ENCODE measurements at regions not wholly inside any gene's neighbourhood (a gene's known extent, or its start where the extent isn't known, plus 50 kb on each side); places are given as distances from the start of the nearest gene placed in this dataset.

DNA sequence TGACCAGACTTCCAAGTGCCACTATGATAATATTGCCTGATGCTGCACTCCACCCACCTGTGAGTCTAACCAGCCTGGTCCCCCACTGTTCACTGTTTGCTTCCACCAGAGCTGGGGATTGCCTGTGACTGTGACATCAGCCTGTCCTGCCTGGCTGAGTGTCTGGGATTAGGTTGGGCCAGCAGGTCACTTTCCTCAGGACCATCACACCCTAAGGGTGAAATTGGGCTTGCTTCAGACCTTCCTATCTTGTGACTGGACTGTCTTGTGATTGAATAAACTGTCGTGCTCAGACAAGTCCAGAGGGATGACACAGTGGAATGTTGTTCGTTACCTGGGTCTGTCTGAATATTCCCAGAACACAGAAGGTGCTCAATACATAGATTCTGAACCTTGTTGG lies 87.4 kb upstream of the HK2 start:
- peaks cover 10% of the 10 kb centered on the region for H3K27me3 Mint-ChIP-seq (ENCODE audit: low read depth)
- H3K27ac Mint-ChIP-seq, result no peak overlapping the region
- no peaks in the 10 kb centered on the region for H3K9me3 Mint-ChIP-seq
- H3K4me3 Mint-ChIP-seq, result no peak overlapping the region
- H3K4me1 Mint-ChIP-seq (ENCODE audit: low read depth), result no peaks in the 10 kb centered on the region
- no peak for DNase-seq (ENCODE audit: low spot score)
- no peaks in the 10 kb centered on the region for H3K36me3 Mint-ChIP-seq (ENCODE audit: low read depth)

DNA sequence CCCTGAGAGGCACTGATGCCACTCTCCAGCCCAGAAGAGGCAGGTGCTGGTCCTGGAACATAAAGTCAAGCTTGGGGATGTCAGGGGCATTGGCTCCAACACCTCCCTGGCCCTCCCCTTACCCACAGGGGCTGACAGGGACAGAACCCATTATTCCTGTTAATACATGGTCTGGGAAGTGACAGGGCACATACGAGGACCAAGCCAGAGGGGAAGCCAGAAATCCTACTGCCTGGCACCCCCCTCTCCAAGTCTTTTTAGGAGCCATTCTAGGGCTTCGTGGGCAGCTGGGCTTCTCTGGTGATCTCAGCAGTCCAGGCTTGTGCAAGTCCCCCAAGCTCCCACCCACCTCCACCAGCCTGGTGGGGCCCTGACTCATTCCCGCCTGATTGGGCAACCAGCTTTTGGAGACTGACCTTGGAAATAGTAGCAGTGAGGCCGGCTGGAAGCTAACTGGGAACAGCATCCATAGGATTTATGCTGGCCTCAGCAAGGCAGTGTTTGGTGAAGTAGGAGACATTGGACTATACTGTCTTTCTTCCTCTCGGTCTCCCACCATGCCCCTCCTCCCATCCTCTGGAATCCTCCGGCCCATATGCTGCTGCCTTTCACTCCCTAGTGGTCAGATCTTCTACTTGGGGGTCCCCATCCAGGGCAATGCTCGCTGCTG lies 86.4 kb upstream of the HK2 start:
- peaks cover 15% of the 10 kb centered on the region for H3K27me3 Mint-ChIP-seq (ENCODE audit: low read depth)
- H3K36me3 Mint-ChIP-seq (ENCODE audit: low read depth), result no peaks in the 10 kb centered on the region
- no peaks in the 10 kb centered on the region for H3K9me3 Mint-ChIP-seq
- H3K4me3 Mint-ChIP-seq, result no peak overlapping the region
- H3K27ac Mint-ChIP-seq, result no peak overlapping the region
- DNase-seq (ENCODE audit: low spot score), result no peak
- H3K4me1 Mint-ChIP-seq (ENCODE audit: low read depth), result no peaks in the 10 kb centered on the region

DNA sequence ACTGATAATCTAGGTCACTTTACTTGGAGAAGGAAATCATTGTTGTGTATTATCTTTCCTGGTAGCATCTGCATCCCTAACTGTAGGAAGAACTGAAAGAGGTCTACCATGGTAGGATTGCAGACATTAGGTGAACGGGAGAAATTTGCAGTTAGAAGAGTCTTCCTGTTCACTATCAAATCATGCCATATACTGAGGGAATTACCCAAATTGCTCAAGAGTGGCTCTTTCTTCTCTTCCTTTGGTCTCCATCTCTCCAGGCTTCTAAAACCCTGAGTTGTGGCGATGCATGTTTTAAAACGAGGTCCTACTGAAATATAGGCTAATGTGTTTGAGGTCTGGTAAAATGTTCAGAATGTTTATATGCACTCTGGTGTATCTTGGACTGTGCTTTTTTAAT lies 85.3 kb upstream of the HK2 start:
- peaks cover 18% of the 10 kb centered on the region for H3K27me3 Mint-ChIP-seq (ENCODE audit: low read depth)
- no peak for DNase-seq (ENCODE audit: low spot score)
- H3K36me3 Mint-ChIP-seq (ENCODE audit: low read depth), result no peaks in the 10 kb centered on the region
- no peak overlapping the region for H3K27ac Mint-ChIP-seq
- no peaks in the 10 kb centered on the region for H3K9me3 Mint-ChIP-seq
- H3K4me3 Mint-ChIP-seq, result no peak overlapping the region
- no peaks in the 10 kb centered on the region for H3K4me1 Mint-ChIP-seq (ENCODE audit: low read depth)

DNA sequence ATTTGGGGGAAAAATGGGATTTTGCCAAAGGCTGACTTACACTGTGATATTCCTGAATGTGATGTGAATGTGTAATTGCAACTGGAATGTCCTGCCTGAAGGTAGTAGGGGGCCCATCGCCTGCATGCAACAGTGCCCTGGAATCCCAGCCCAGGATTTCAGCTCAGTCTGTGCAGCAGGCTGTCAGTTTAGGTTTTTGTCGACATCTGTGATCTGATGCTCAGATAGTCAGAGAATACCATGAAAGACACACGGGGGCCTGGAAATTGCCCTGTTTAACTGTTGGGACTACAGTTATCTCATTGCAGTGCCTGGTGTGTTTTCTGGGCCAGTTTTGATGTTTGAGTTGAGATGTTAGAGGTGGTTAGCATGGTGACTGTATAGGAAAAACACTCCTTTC lies 84.5 kb upstream of the HK2 start:
- H3K4me1 Mint-ChIP-seq (ENCODE audit: low read depth), result no peaks in the 10 kb centered on the region
- H3K36me3 Mint-ChIP-seq (ENCODE audit: low read depth), result no peaks in the 10 kb centered on the region
- H3K27ac Mint-ChIP-seq, result no peak overlapping the region
- peaks cover 18% of the 10 kb centered on the region for H3K27me3 Mint-ChIP-seq (ENCODE audit: low read depth)
- DNase-seq (ENCODE audit: low spot score), result no peak
- no peak overlapping the region for H3K4me3 Mint-ChIP-seq
- no peaks in the 10 kb centered on the region for H3K9me3 Mint-ChIP-seq

DNA sequence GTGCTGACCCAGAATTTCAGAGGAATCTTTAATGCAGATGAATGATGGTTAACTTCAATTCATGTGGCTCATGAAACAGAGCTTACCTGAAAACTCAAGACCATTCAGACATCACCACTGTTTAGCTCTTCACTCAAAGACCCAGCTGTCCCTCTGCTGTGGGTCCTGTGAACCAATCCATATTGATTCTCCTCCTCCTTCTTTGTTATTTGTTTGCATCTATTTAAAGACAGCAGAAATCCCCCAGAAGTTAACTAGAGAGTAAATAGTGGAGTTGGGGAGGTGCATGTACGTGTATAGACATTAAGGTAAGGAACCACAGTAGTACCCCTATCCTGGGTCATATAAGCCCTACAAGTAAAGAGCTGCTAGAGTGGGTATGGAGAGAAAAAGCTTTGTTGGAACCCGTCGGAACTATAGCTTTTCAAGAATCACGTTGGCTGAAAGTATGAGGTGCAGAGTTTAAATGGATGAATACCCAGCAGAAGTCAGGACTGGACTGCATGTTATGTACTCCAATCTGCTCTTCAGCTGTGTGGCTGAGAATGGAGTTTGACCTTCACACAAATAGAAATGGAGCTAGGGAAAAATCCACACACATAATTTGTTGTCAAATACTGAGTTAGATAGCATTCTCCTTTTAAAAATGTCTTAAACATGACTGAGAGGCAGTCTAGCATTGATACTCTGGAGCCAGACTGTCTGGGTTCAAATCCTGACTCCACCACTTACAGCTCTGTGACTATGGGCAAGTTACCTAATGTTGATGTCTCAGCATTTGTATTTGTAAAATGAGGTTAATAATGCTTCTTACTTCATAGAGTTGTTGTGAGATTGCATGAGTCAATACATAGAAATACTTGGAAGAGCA lies 81.7 kb upstream of the HK2 start:
- H3K36me3 Mint-ChIP-seq (ENCODE audit: low read depth), result no peaks in the 10 kb centered on the region
- H3K27me3 Mint-ChIP-seq (ENCODE audit: low read depth), result peaks cover 18% of the 10 kb centered on the region
- no peak overlapping the region for H3K27ac Mint-ChIP-seq
- DNase-seq (ENCODE audit: low spot score), result no peak
- H3K4me3 Mint-ChIP-seq, result no peak overlapping the region
- H3K9me3 Mint-ChIP-seq, result peaks cover 5% of the 10 kb centered on the region
- H3K4me1 Mint-ChIP-seq (ENCODE audit: low read depth), result no peaks in the 10 kb centered on the region

DNA sequence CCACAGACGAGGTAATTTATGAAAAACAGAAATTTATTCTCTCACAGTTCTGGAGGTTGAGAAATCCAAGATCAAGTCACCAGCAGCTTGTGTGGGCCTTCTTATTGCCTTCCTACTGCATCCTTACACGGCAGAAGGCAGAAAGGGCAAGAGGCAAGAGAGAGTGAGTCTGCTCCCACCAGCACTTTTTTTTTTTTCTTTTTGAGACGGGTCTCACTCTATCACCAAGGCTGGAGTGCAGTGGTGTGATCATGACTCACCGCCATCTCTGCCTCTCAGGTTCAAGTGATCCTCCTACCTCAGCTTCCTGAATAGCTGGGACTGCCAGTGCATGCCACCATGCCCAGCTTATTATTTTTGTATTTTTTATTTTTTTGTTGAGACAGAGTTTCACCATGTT lies 78.5 kb upstream of the HK2 start:
- Mint-ChIP-seq H3K4me1 (ENCODE audit: low read depth) (no peaks in the 10 kb centered on the region), H3K27ac (no peak overlapping the region), H3K4me3 (no peak overlapping the region), H3K27me3 (ENCODE audit: low read depth) (peaks cover 8% of the 10 kb centered on the region), H3K9me3 (peaks cover 5% of the 10 kb centered on the region), H3K36me3 (ENCODE audit: low read depth) (no peaks in the 10 kb centered on the region)
- DNase-seq (ENCODE audit: low spot score), result no peak

DNA sequence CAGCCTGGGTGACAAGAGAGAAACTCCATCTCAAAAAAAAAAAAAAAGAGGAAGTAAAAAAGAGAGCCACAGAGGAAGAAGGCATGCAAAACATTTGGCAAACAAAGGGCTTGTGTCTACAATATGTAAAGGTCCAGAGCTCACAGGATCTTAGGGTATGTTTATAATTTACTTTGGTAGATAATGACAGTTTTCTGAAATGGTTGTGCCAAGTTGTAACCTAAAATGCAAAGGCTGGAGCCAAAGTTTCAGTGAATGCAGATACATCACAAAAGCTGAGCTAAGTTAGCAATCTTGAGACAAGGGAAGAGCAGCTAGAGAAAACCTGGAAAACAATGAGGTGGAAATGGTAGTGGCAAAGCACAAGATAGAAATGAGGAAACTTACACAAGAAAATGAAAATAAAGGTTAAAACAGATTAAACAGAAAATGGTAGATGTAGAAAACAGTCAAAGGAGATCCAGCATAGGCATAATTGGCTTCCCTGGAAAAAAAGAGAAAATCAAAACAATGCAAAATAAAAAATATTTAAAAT lies 77.5 kb upstream of the HK2 start:
- no peaks in the 10 kb centered on the region for H3K36me3 Mint-ChIP-seq (ENCODE audit: low read depth)

DNA sequence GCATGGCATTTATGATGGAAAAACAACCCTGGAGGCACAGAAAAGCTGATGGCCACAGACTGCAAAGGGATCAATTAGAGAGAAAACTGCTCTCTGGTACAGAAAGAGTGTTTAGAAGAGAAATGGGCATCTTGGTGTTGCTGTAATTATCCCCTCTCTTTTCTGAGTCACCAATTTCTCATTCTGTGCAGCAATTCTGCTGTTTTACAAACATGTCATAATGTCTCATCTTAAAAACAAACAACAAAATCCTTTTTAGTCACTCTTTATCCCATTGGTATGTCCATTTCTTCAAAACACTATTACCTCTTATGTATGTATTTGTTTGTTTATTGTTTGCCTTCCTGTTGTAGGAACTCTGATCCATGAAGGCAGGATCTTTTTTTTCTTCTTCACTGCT lies 73.9 kb upstream of the HK2 start:
- Mint-ChIP-seq H3K4me1 (ENCODE audit: low read depth) (peaks cover 14% of the 10 kb centered on the region), H3K9me3 (peaks cover 5% of the 10 kb centered on the region), H3K27ac (no peak overlapping the region), H3K4me3 (no peak overlapping the region), H3K36me3 (ENCODE audit: low read depth) (no peaks in the 10 kb centered on the region), H3K27me3 (ENCODE audit: low read depth) (peaks cover 5% of the 10 kb centered on the region)
- no peak for DNase-seq (ENCODE audit: low spot score)

More for the DNA sequence above, 77.5 kb upstream of the HK2 start:
- peaks cover 5% of the 10 kb centered on the region for H3K9me3 Mint-ChIP-seq
- H3K27ac Mint-ChIP-seq, result no peak overlapping the region
- no peak for DNase-seq (ENCODE audit: low spot score)
- H3K27me3 Mint-ChIP-seq (ENCODE audit: low read depth), result peaks cover 8% of the 10 kb centered on the region
- no peak overlapping the region for H3K4me3 Mint-ChIP-seq
- no peaks in the 10 kb centered on the region for H3K4me1 Mint-ChIP-seq (ENCODE audit: low read depth)

DNA sequence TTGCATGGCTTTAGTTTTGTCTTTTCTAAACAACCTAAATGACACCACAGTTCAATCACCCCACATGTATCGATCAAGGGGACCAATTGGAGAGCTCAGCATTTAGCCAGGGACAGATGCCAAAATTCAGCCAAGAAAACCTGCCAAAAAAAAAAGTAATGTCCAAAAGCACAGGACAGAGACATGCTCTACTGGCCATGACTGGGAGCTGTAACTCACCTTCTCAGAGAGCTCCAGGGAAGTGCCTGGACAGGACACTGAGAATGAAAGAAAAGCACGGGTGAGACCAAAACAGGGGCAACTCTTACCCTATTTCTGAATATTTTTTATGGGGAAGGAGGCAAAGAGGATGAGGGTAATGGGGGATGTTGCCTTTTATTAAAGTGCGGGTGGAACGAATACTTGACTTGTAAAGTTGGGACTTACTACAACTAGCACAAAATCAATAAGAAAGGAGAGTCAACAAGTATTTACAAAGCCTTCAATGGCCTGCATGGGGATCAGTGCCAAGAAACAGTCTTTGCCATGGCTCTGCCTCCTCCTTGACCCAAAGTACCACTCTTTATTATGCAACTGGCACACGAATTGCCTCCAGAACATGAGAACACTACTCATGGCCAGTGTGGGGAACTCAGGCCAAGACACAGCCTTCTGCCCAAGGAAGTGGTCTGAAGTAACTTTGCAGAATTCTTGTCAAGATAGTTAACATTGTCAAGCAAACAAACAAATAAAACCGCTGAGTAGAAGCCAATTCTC lies 72.9 kb upstream of the HK2 start:
- Mint-ChIP-seq H3K36me3 (ENCODE audit: low read depth) (no peaks in the 10 kb centered on the region), H3K4me1 (ENCODE audit: low read depth) (peaks cover 18% of the 10 kb centered on the region)

DNA sequence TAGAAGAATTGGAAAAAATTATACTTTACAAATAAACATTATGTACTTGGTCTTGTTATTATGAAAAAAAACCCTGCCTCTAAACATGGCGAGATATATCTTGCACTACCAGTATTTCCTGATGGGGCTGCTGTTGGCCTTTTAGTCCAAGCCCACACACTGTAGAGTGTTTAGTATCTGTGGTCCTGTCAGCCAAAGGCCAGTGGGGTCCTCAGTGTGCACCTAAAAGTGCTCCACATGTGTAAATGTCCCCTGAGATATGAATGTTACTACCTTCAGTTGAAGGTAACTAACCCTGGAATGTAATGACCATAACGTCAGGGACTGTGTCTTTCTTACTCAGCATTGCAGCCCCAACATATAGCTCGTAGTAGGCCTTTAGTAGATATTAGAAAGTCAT lies 71.1 kb upstream of the HK2 start:
- no peaks in the 10 kb centered on the region for H3K9me3 Mint-ChIP-seq
- peaks cover 18% of the 10 kb centered on the region for H3K4me1 Mint-ChIP-seq (ENCODE audit: low read depth)
- peaks cover 8% of the 10 kb centered on the region for H3K27me3 Mint-ChIP-seq (ENCODE audit: low read depth)
- DNase-seq (ENCODE audit: low spot score), result no peak
- no peak overlapping the region for H3K4me3 Mint-ChIP-seq
- H3K36me3 Mint-ChIP-seq (ENCODE audit: low read depth), result no peaks in the 10 kb centered on the region
- no peak overlapping the region for H3K27ac Mint-ChIP-seq

More for the DNA sequence above, 72.9 kb upstream of the HK2 start:
- Mint-ChIP-seq H3K27me3 (ENCODE audit: low read depth) (peaks cover 5% of the 10 kb centered on the region), H3K27ac (no peak overlapping the region), H3K4me3 (no peak overlapping the region), H3K9me3 (peaks cover 5% of the 10 kb centered on the region)
- no peak for DNase-seq (ENCODE audit: low spot score)

DNA sequence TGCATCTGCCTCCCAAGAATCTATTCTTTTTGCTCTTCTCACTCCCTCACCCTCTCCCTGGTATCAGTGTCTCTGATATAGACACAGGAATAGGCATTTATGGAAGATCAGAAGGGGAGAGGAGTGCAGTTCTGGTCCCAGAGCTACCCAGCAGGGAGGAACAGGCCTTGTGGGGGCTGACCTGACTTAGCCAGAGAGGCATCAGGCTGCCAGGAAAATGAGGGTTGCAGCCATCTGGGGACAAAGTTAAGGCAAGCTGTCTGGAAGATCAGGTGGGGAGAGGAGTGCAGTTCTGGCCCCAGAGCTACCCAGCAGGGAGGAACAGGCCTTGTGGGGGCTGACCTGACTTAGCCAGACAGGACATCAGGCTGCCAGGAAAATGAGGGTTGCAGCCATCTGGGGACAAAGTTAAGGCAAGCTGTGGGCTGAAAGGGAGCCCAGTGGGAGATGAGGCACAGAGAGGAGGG lies 69.9 kb upstream of the HK2 start:
- H3K4me1 Mint-ChIP-seq (ENCODE audit: low read depth), result peaks cover 18% of the 10 kb centered on the region
- no peaks in the 10 kb centered on the region for H3K36me3 Mint-ChIP-seq (ENCODE audit: low read depth)
- DNase-seq (ENCODE audit: low spot score), result no peak
- H3K9me3 Mint-ChIP-seq, result no peaks in the 10 kb centered on the region
- H3K27ac Mint-ChIP-seq, result no peak overlapping the region
- peak overlapping the region; percentile 37 for H3K4me3 Mint-ChIP-seq
- H3K27me3 Mint-ChIP-seq (ENCODE audit: low read depth), result peaks cover 8% of the 10 kb centered on the region

DNA sequence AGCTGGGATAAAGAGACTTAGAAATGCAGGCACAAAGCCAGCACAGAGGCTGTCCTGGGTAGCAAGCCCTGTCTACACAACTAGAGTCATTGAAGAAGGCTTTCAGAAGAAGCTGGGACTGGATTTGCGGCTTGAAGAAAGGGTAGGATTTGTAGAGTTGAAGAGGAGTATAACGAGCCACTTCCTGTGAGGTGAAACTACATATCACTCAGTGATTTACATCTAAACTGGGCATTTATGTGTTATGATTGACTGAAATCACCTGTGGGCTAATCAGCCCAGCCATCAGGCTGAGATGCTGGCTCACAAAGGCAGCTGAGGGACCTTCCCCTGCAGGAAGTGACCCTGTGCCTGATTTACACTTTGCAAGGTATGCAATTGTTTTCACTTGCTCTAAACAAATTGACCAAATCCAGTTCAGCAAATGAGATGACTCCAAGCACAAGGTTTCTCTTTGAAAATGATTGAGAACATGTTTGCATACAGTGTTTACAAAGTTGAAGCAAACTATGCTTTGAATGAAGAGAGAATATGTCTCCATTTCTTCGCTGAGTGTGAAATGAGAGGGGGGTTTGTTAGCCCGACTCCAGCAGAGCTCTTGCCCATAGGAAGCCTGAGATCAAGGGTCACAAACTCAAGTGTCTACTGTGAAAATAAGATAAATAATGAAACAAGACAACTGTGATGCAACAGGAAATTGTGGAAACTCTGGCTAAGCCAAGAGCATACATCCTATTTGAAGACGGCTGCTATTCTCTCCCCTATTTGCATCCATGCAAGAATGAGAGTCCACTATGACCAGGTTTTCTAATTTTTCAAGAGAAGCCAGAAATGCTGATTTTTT lies 69.3 kb upstream of the HK2 start:
- Mint-ChIP-seq H3K27ac (peak overlapping the region; percentile 71), H3K4me3 (peak overlapping the region; percentile 37), H3K9me3 (no peaks in the 10 kb centered on the region), H3K4me1 (ENCODE audit: low read depth) (peaks cover 18% of the 10 kb centered on the region), H3K36me3 (ENCODE audit: low read depth) (no peaks in the 10 kb centered on the region), H3K27me3 (ENCODE audit: low read depth) (peaks cover 8% of the 10 kb centered on the region)
- DNase-seq (ENCODE audit: low spot score), result peak; percentile 7

DNA sequence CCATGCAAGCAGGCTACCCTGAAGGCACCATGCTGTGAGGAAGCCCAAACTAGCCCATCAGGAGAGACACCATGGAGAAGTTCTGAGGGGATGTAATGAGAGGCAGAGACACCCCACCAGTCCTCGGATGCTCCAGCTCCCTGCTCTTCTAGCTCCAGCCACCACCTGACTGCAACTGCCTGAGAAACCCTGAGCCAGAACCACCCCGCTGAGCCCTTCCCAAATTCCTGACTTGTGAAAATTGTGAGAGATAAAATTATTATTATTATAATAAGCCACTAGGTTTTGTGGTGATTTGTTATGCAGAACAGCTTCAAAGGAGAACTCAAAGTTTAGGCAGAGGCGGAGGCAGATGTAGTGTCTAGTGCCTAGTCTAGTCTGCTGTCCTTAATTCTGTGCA lies 67.1 kb upstream of the HK2 start:
- no peak for DNase-seq (ENCODE audit: low spot score)
- H3K4me3 Mint-ChIP-seq, result no peak overlapping the region
- no peaks in the 10 kb centered on the region for H3K36me3 Mint-ChIP-seq (ENCODE audit: low read depth)
- H3K4me1 Mint-ChIP-seq (ENCODE audit: low read depth), result peaks cover 18% of the 10 kb centered on the region
- H3K9me3 Mint-ChIP-seq, result no peaks in the 10 kb centered on the region
- H3K27me3 Mint-ChIP-seq (ENCODE audit: low read depth), result peaks cover 8% of the 10 kb centered on the region
- H3K27ac Mint-ChIP-seq, result no peak overlapping the region
